ENCODE measurements at regions not wholly inside any gene's neighbourhood (a gene's known extent, or its start where the extent isn't known, plus 50 kb on each side); places are given as distances from the start of the nearest gene placed in this dataset.

GRCh38 chr1:193473932-193474331, 287.5 kb upstream of the B3GALT2 start:
- TF ChIP-seq CTCF (IDR thresholded peaks at IDR 0.05; ENCODE audit: borderline replicate concordance, extremely low read depth, low read length, poor library complexity, severe bottlenecking) (no peak), EZH2 (IDR thresholded peaks at IDR 0.05; ENCODE audit: borderline replicate concordance, low read depth, low read length, severe bottlenecking) (no peak)
